ENCODE measurements at regions not wholly inside any gene's neighbourhood (a gene's known extent, or its start where the extent isn't known, plus 50 kb on each side); places are given as distances from the start of the nearest gene placed in this dataset.
"Not testable (repeated sequence)": the region's sequence is repeated elsewhere in the genome, so short reads cannot be mapped to it uniquely, and the experiment has no call there.

- no peak for DNase-seq (ENCODE audit: low read depth, low spot score)
Measured at GRCh38 chr6:133786016-133786415, 102.9 kb upstream of the TCF21 start.

GRCh38 chr6:133787122-133787521 is 101.8 kb upstream of the TCF21 start:
- Histone ChIP-seq H3K36me3 (ENCODE audit: control insufficient read depth, insufficient read depth, low read length) (no peaks in the 10 kb centered on the region), H3K27me3 (ENCODE audit: control insufficient read depth, insufficient read depth, low read length) (no peaks in the 10 kb centered on the region), H3K9me3 (ENCODE audit: control insufficient read depth, insufficient read depth, low read length) (no peaks in the 10 kb centered on the region), H3K4me3 (ENCODE audit: low read length) (no peak overlapping the region), H3K27ac (ENCODE audit: low read length) (no peak overlapping the region), H3K4me1 (ENCODE audit: control insufficient read depth, insufficient read depth, low read length) (no peaks in the 10 kb centered on the region)
- DNase-seq (ENCODE audit: low read depth, low spot score) = no peak
- WGBS (ENCODE audit: insufficient coverage, insufficient read length) = no CpG with 5 or more reads among the region's 3 CpGs

More at GRCh38 chr6:133786016-133786415, 102.9 kb upstream of the TCF21 start:
- Histone ChIP-seq H3K4me1 (ENCODE audit: control insufficient read depth, insufficient read depth, low read length) (no peaks in the 10 kb centered on the region), H3K4me3 (ENCODE audit: low read length) (no peak overlapping the region), H3K9me3 (ENCODE audit: control insufficient read depth, insufficient read depth, low read length) (no peaks in the 10 kb centered on the region), H3K27me3 (ENCODE audit: control insufficient read depth, insufficient read depth, low read length) (no peaks in the 10 kb centered on the region), H3K36me3 (ENCODE audit: control insufficient read depth, insufficient read depth, low read length) (no peaks in the 10 kb centered on the region), H3K27ac (ENCODE audit: low read length) (no peak overlapping the region)
- no CpG with 5 or more reads among the region's 2 CpGs for WGBS (ENCODE audit: insufficient coverage, insufficient read length)

GRCh38 chr6:133787859-133788505 is 100.9 kb upstream of the TCF21 start:
- no peaks in the 10 kb centered on the region for H3K4me1 ChIP-seq (ENCODE audit: control insufficient read depth, insufficient read depth, low read length)
- no peaks in the 10 kb centered on the region for H3K9me3 ChIP-seq (ENCODE audit: control insufficient read depth, insufficient read depth, low read length)
- H3K27ac ChIP-seq (ENCODE audit: low read length) = no peak overlapping the region
- no peak overlapping the region for H3K4me3 ChIP-seq (ENCODE audit: low read length)
- no peaks in the 10 kb centered on the region for H3K36me3 ChIP-seq (ENCODE audit: control insufficient read depth, insufficient read depth, low read length)
- no peak for DNase-seq (ENCODE audit: low read depth, low spot score)
- WGBS (ENCODE audit: insufficient coverage, insufficient read length) = no CpG with 5 or more reads among the region's 4 CpGs
- no peaks in the 10 kb centered on the region for H3K27me3 ChIP-seq (ENCODE audit: control insufficient read depth, insufficient read depth, low read length)

- H3K27me3 ChIP-seq (ENCODE audit: control insufficient read depth, insufficient read depth, low read length) = no peaks in the 10 kb centered on the region
- no peak for DNase-seq (ENCODE audit: low read depth, low spot score)
- no peaks in the 10 kb centered on the region for H3K36me3 ChIP-seq (ENCODE audit: control insufficient read depth, insufficient read depth, low read length)
- WGBS (ENCODE audit: insufficient coverage, insufficient read length) = no CpG with 5 or more reads among the region's 3 CpGs
- H3K4me3 ChIP-seq (ENCODE audit: low read length) = no peak overlapping the region
- H3K9me3 ChIP-seq (ENCODE audit: control insufficient read depth, insufficient read depth, low read length) = no peaks in the 10 kb centered on the region
- H3K4me1 ChIP-seq (ENCODE audit: control insufficient read depth, insufficient read depth, low read length) = no peaks in the 10 kb centered on the region
- no peak overlapping the region for H3K27ac ChIP-seq (ENCODE audit: low read length)
Measured at GRCh38 chr6:133788556-133788955, 100.4 kb upstream of the TCF21 start.

GRCh38 chr6:133789449-133789848 is 99.5 kb upstream of the TCF21 start:
- not testable (repeated sequence) for H3K4me1 ChIP-seq (ENCODE audit: control insufficient read depth, insufficient read depth, low read length); H3K9me3 ChIP-seq (ENCODE audit: control insufficient read depth, insufficient read depth, low read length); H3K36me3 ChIP-seq (ENCODE audit: control insufficient read depth, insufficient read depth, low read length); H3K27ac ChIP-seq (ENCODE audit: low read length); H3K27me3 ChIP-seq (ENCODE audit: control insufficient read depth, insufficient read depth, low read length); DNase-seq (ENCODE audit: low read depth, low spot score); H3K4me3 ChIP-seq (ENCODE audit: low read length)
- no CpG with 5 or more reads among the region's 1 CpG for WGBS (ENCODE audit: insufficient coverage, insufficient read length)

GRCh38 chr6:133790756-133791155 is 98.2 kb upstream of the TCF21 start:
- not testable (repeated sequence) for H3K36me3 ChIP-seq (ENCODE audit: control insufficient read depth, insufficient read depth, low read length); H3K4me3 ChIP-seq (ENCODE audit: low read length); DNase-seq (ENCODE audit: low read depth, low spot score)

GRCh38 chr6:133795051-133795450 is 93.9 kb upstream of the TCF21 start:
- not testable (repeated sequence) for H3K36me3 ChIP-seq (ENCODE audit: control insufficient read depth, insufficient read depth, low read length); H3K27ac ChIP-seq (ENCODE audit: low read length); H3K4me3 ChIP-seq (ENCODE audit: low read length); H3K4me1 ChIP-seq (ENCODE audit: control insufficient read depth, insufficient read depth, low read length); H3K9me3 ChIP-seq (ENCODE audit: control insufficient read depth, insufficient read depth, low read length); DNase-seq (ENCODE audit: low read depth, low spot score); H3K27me3 ChIP-seq (ENCODE audit: control insufficient read depth, insufficient read depth, low read length)
- no CpG with 5 or more reads among the region's 2 CpGs for WGBS (ENCODE audit: insufficient coverage, insufficient read length)

More at GRCh38 chr6:133790756-133791155, 98.2 kb upstream of the TCF21 start:
- not testable (repeated sequence) for H3K9me3 ChIP-seq (ENCODE audit: control insufficient read depth, insufficient read depth, low read length); H3K4me1 ChIP-seq (ENCODE audit: control insufficient read depth, insufficient read depth, low read length); H3K27ac ChIP-seq (ENCODE audit: low read length); H3K27me3 ChIP-seq (ENCODE audit: control insufficient read depth, insufficient read depth, low read length)

- no peaks in the 10 kb centered on the region for H3K9me3 ChIP-seq (ENCODE audit: control insufficient read depth, insufficient read depth, low read length)
- H3K27me3 ChIP-seq (ENCODE audit: control insufficient read depth, insufficient read depth, low read length) = no peaks in the 10 kb centered on the region
- no CpG with 5 or more reads among the region's 1 CpG for WGBS (ENCODE audit: insufficient coverage, insufficient read length)
- no peak overlapping the region for H3K27ac ChIP-seq (ENCODE audit: low read length)
- no peaks in the 10 kb centered on the region for H3K4me1 ChIP-seq (ENCODE audit: control insufficient read depth, insufficient read depth, low read length)
- H3K4me3 ChIP-seq (ENCODE audit: low read length) = no peak overlapping the region
- no peaks in the 10 kb centered on the region for H3K36me3 ChIP-seq (ENCODE audit: control insufficient read depth, insufficient read depth, low read length)
- no peak for DNase-seq (ENCODE audit: low read depth, low spot score)
Measured at GRCh38 chr6:133796235-133796634, 92.7 kb upstream of the TCF21 start.

- Histone ChIP-seq H3K9me3 (ENCODE audit: control insufficient read depth, insufficient read depth, low read length) (no peaks in the 10 kb centered on the region), H3K4me3 (ENCODE audit: low read length) (no peak overlapping the region), H3K4me1 (ENCODE audit: control insufficient read depth, insufficient read depth, low read length) (no peaks in the 10 kb centered on the region), H3K27me3 (ENCODE audit: control insufficient read depth, insufficient read depth, low read length) (no peaks in the 10 kb centered on the region), H3K27ac (ENCODE audit: low read length) (no peak overlapping the region), H3K36me3 (ENCODE audit: control insufficient read depth, insufficient read depth, low read length) (no peaks in the 10 kb centered on the region)
- no CpG with 5 or more reads among the region's 1 CpG for WGBS (ENCODE audit: insufficient coverage, insufficient read length)
- DNase-seq (ENCODE audit: low read depth, low spot score) = no peak
Measured at GRCh38 chr6:133799043-133799442, 89.9 kb upstream of the TCF21 start.

- no peaks in the 10 kb centered on the region for H3K4me1 ChIP-seq (ENCODE audit: control insufficient read depth, insufficient read depth, low read length)
- no peaks in the 10 kb centered on the region for H3K27me3 ChIP-seq (ENCODE audit: control insufficient read depth, insufficient read depth, low read length)
- no peak for DNase-seq (ENCODE audit: low read depth, low spot score)
- no peak overlapping the region for H3K4me3 ChIP-seq (ENCODE audit: low read length)
- no CpG with 5 or more reads among the region's 1 CpG for WGBS (ENCODE audit: insufficient coverage, insufficient read length)
- no peaks in the 10 kb centered on the region for H3K9me3 ChIP-seq (ENCODE audit: control insufficient read depth, insufficient read depth, low read length)
- no peaks in the 10 kb centered on the region for H3K36me3 ChIP-seq (ENCODE audit: control insufficient read depth, insufficient read depth, low read length)
- H3K27ac ChIP-seq (ENCODE audit: low read length) = no peak overlapping the region
Measured at GRCh38 chr6:133802861-133803260, 86.1 kb upstream of the TCF21 start.

- Histone ChIP-seq H3K36me3 (ENCODE audit: control insufficient read depth, insufficient read depth, low read length) (no peaks in the 10 kb centered on the region), H3K9me3 (ENCODE audit: control insufficient read depth, insufficient read depth, low read length) (no peaks in the 10 kb centered on the region), H3K4me3 (ENCODE audit: low read length) (no peak overlapping the region), H3K4me1 (ENCODE audit: control insufficient read depth, insufficient read depth, low read length) (no peaks in the 10 kb centered on the region), H3K27ac (ENCODE audit: low read length) (no peak overlapping the region), H3K27me3 (ENCODE audit: control insufficient read depth, insufficient read depth, low read length) (no peaks in the 10 kb centered on the region)
- DNase-seq (ENCODE audit: low read depth, low spot score) = no peak
- WGBS (ENCODE audit: insufficient coverage, insufficient read length) = no CpG with 5 or more reads among the region's 1 CpG
Measured at GRCh38 chr6:133804265-133804664, 84.6 kb upstream of the TCF21 start.

Data from iPS DF 6.9 (cell line).